ENCODE measurements at regions not wholly inside any gene's neighbourhood (a gene's known extent, or its start where the extent isn't known, plus 50 kb on each side); places are given as distances from the start of the nearest gene placed in this dataset.
A peak's percentile ranks its signal among the peaks of the same experiment; 100 is the strongest.

DNA sequence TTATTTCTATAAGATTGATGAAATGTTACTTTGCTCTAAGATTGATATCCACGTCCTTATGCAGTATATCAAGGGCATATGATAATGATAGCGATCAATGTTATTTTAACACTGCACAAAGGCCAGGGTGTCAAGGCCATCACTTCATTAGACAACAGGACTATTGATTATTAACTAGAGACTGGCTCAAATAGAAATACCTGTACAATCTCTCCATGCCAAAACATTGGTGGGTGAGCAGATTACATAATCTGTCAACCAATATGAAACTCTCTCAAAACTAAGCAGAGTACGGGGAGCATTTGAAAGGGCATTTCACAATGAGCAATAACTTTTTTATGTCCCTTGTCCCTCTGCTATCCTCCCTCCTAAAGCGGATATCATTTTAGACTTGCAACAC is 566.5 kb upstream of the PKN2 start:
- H3K27me3 Mint-ChIP-seq: peaks cover 0 to 7% of the 10 kb centered on the region in 2 donors
- no peak for ATAC-seq (replicated peaks)
- H3K36me3 Mint-ChIP-seq: no peaks in the 10 kb centered on the region
- H3K4me1 Mint-ChIP-seq: no peaks in the 10 kb centered on the region
- DNase-seq: no peak
- H3K27ac Mint-ChIP-seq: no peak overlapping the region
- no peak overlapping the region for H3K4me3 Mint-ChIP-seq
- no peaks in the 10 kb centered on the region for H3K9me3 Mint-ChIP-seq

GRCh38 chr1:88118176-88118845 is 565.8 kb upstream of the PKN2 start:
- Mint-ChIP-seq H3K36me3 (no peaks in the 10 kb centered on the region), H3K4me3 (no peak overlapping the region), H3K27ac (no peak overlapping the region), H3K4me1 (no peaks in the 10 kb centered on the region), H3K27me3 (peaks cover 0 to 7% of the 10 kb centered on the region in 2 donors), H3K9me3 (no peaks in the 10 kb centered on the region)
- DNase-seq (no peak), ATAC-seq (replicated peaks) (no peak)

GRCh38 chr1:88124614-88125013 is 559.5 kb upstream of the PKN2 start:
- H3K36me3 Mint-ChIP-seq: no peaks in the 10 kb centered on the region
- ATAC-seq (replicated peaks): no peak
- H3K27me3 Mint-ChIP-seq: peaks cover 4 to 14% of the 10 kb centered on the region in 2 donors
- H3K9me3 Mint-ChIP-seq: no peaks in the 10 kb centered on the region
- no peak for DNase-seq
- no peaks in the 10 kb centered on the region for H3K4me1 Mint-ChIP-seq
- H3K4me3 Mint-ChIP-seq: no peak overlapping the region
- H3K27ac Mint-ChIP-seq: no peak overlapping the region

GRCh38 chr1:88126467-88126866 is 557.6 kb upstream of the PKN2 start:
- no peaks in the 10 kb centered on the region for H3K36me3 Mint-ChIP-seq
- H3K4me3 Mint-ChIP-seq: no peak overlapping the region
- peaks cover 4 to 16% of the 10 kb centered on the region in 2 donors for H3K27me3 Mint-ChIP-seq
- no peak for ATAC-seq (replicated peaks)
- H3K27ac Mint-ChIP-seq: no peak overlapping the region
- no peak for DNase-seq
- no peaks in the 10 kb centered on the region for H3K4me1 Mint-ChIP-seq
- peaks cover 0 to under 1% of the 10 kb centered on the region in 2 donors for H3K9me3 Mint-ChIP-seq

- H3K4me3 Mint-ChIP-seq: no peak overlapping the region
- peaks cover 0 to 3% of the 10 kb centered on the region in 2 donors for H3K27me3 Mint-ChIP-seq
- H3K9me3 Mint-ChIP-seq: peaks cover 0 to 2% of the 10 kb centered on the region in 2 donors
- H3K36me3 Mint-ChIP-seq: no peaks in the 10 kb centered on the region
- DNase-seq (no peak), ATAC-seq (replicated peaks) (no peak)
- H3K4me1 Mint-ChIP-seq: no peaks in the 10 kb centered on the region
- no peak overlapping the region for H3K27ac Mint-ChIP-seq
Measured at GRCh38 chr1:88133991-88134390, 550.1 kb upstream of the PKN2 start.

DNA sequence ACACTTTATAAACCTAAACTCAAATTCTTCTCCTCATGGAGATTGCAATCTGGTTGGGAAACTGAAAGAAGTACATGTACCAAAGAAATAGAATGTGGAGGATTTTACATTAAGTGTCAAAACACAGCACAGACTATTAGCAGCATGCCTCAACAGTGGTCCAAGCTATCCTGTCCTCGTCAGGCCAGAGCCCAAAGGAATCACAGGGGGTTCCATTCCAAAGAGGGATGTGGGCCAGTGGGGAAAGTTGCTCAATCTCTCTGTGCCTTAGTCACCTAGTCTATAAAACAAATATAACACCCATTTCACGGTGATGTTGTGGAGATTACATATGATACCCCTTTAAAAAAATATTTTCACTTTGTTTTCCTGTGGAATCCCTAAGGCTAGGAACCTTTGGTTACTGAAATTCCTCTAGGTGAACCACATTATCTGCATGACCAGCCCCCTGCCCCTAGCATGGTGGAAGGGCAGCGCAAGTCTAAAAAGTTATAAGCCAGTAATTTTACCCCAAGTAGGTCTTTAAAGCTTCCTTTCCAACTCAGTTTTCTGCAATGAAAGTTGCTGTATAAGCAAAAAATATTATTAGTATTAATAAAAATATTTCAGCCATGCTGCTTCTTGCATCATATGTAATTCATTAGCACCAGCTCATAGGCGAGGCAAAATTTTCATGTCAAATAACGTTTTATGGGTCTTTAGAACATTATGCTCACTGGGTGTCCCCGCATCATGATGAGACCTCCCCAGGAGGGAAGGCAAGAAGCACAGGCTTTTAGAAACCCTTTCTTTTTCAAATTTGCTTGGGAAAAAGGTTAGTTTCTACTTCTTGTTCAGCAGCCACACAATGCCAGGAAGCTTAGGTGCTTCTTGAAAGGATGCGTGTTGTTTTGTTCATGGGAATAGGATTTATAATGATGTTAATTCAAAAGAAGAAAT is 548.8 kb upstream of the PKN2 start:
- Mint-ChIP-seq H3K36me3 (no peaks in the 10 kb centered on the region), H3K27me3 (no peaks in the 10 kb centered on the region), H3K4me3 (no peak overlapping the region), H3K9me3 (peaks cover 0 to 2% of the 10 kb centered on the region in 2 donors), H3K27ac (no peak overlapping the region), H3K4me1 (no peaks in the 10 kb centered on the region)
- DNase-seq (no peak), ATAC-seq (replicated peaks) (no peak)

- ATAC-seq (replicated peaks): no peak
- H3K9me3 Mint-ChIP-seq: no peaks in the 10 kb centered on the region
- peaks cover 5 to 6% of the 10 kb centered on the region in 2 donors for H3K27me3 Mint-ChIP-seq
- H3K27ac Mint-ChIP-seq: no peak overlapping the region
- no peak for DNase-seq
- no peak overlapping the region for H3K4me3 Mint-ChIP-seq
- H3K36me3 Mint-ChIP-seq: no peaks in the 10 kb centered on the region
- H3K4me1 Mint-ChIP-seq: peaks cover 5 to 6% of the 10 kb centered on the region in 2 donors
Measured at GRCh38 chr1:88139633-88140032, 544.4 kb upstream of the PKN2 start.

DNA sequence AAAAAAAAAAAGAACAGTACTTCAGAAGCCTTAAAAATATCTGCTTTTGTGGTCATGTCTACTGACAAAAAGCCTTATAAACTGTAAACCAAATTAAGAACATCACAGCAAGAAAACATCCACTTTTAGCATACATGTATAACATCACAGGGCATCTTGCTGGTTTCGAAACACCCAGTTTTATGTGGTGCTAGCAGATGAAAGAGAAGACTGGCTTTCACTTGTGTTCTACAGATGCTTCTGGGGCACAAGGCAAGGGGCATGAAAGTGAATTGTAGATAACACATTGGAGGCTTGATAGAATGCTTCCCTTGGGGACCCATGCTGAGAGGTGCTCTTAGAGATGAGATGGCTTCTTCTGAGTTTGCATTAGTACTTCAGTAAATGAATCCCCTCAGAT is 543.7 kb upstream of the PKN2 start:
- ATAC-seq (replicated peaks): no peak
- Mint-ChIP-seq H3K27ac (no peak overlapping the region), H3K27me3 (peaks cover 10 to 13% of the 10 kb centered on the region in 2 donors), H3K36me3 (no peaks in the 10 kb centered on the region), H3K4me1 (peaks cover 5 to 6% of the 10 kb centered on the region in 2 donors), H3K9me3 (no peaks in the 10 kb centered on the region), H3K4me3 (no peak overlapping the region)
- DNase-seq: no peak

- Mint-ChIP-seq H3K4me1 (peaks cover 5 to 6% of the 10 kb centered on the region in 2 donors), H3K27ac (no peak overlapping the region), H3K9me3 (no peaks in the 10 kb centered on the region), H3K36me3 (no peaks in the 10 kb centered on the region), H3K4me3 (peak overlapping the region; percentile 36 to 47), H3K27me3 (peaks cover 10 to 25% of the 10 kb centered on the region in 2 donors)
- DNase-seq: no peak
- no peak for ATAC-seq (replicated peaks)
Measured at GRCh38 chr1:88141499-88142074, 542.5 kb upstream of the PKN2 start.

GRCh38 chr1:88145752-88146151 is 538.3 kb upstream of the PKN2 start:
- peaks cover 5 to 6% of the 10 kb centered on the region in 2 donors for H3K4me1 Mint-ChIP-seq
- no peak overlapping the region for H3K27ac Mint-ChIP-seq
- no peak for ATAC-seq (replicated peaks)
- peaks cover 14 to 26% of the 10 kb centered on the region in 2 donors for H3K27me3 Mint-ChIP-seq
- no peak for DNase-seq
- H3K36me3 Mint-ChIP-seq: no peaks in the 10 kb centered on the region
- H3K9me3 Mint-ChIP-seq: no peaks in the 10 kb centered on the region
- no peak overlapping the region for H3K4me3 Mint-ChIP-seq

GRCh38 chr1:88149686-88150085 is 534.4 kb upstream of the PKN2 start:
- no peaks in the 10 kb centered on the region for H3K4me1 Mint-ChIP-seq
- H3K27ac Mint-ChIP-seq: no peak overlapping the region
- no peaks in the 10 kb centered on the region for H3K36me3 Mint-ChIP-seq
- peaks cover 9 to 20% of the 10 kb centered on the region in 2 donors for H3K27me3 Mint-ChIP-seq
- ATAC-seq (replicated peaks) (no peak), DNase-seq (no peak)
- H3K4me3 Mint-ChIP-seq: no peak overlapping the region
- peaks cover 0 to 2% of the 10 kb centered on the region in 2 donors for H3K9me3 Mint-ChIP-seq

GRCh38 chr1:88150330-88150729 is 533.7 kb upstream of the PKN2 start:
- peaks cover 3 to 13% of the 10 kb centered on the region in 2 donors for H3K27me3 Mint-ChIP-seq
- ATAC-seq (replicated peaks) (no peak), DNase-seq (no peak)
- H3K9me3 Mint-ChIP-seq: peaks cover 0 to 2% of the 10 kb centered on the region in 2 donors
- H3K4me1 Mint-ChIP-seq: no peaks in the 10 kb centered on the region
- H3K27ac Mint-ChIP-seq: no peak overlapping the region
- no peaks in the 10 kb centered on the region for H3K36me3 Mint-ChIP-seq
- H3K4me3 Mint-ChIP-seq: no peak overlapping the region

GRCh38 chr1:88163187-88163586 is 520.9 kb upstream of the PKN2 start:
- no peaks in the 10 kb centered on the region for H3K36me3 Mint-ChIP-seq
- no peaks in the 10 kb centered on the region for H3K4me1 Mint-ChIP-seq
- no peak overlapping the region for H3K4me3 Mint-ChIP-seq
- no peaks in the 10 kb centered on the region for H3K9me3 Mint-ChIP-seq
- DNase-seq (no peak), ATAC-seq (replicated peaks) (no peak)
- H3K27me3 Mint-ChIP-seq: peaks cover 6 to 26% of the 10 kb centered on the region in 2 donors
- H3K27ac Mint-ChIP-seq: no peak overlapping the region

- H3K4me3 Mint-ChIP-seq: no peak overlapping the region
- ATAC-seq (replicated peaks) (no peak), DNase-seq (no peak)
- H3K9me3 Mint-ChIP-seq: no peaks in the 10 kb centered on the region
- H3K4me1 Mint-ChIP-seq: no peaks in the 10 kb centered on the region
- no peak overlapping the region for H3K27ac Mint-ChIP-seq
- H3K27me3 Mint-ChIP-seq: peaks cover 10 to 28% of the 10 kb centered on the region in 2 donors
- no peaks in the 10 kb centered on the region for H3K36me3 Mint-ChIP-seq
Measured at GRCh38 chr1:88168126-88168525, 515.9 kb upstream of the PKN2 start.

Data from stimulated activated naive B cell treated with anti-CD40 and anti-IgM and Interleukin-4, amounts not matched to agents 10 μg/mL and 1 μg/mL and 100 μg/mL, for 72 hours (primary cell).